H1 (cell line): ENCODE measurements at regions not wholly inside any gene's neighbourhood (a gene's known extent, or its start where the extent isn't known, plus 50 kb on each side); places are given as distances from the start of the nearest gene placed in this dataset.

Experiments used
- CTCF ChIA-PET: fragments of 300-600 bp; sonication (Branson Sonifier 250); formaldehyde crosslinking; loops from one replicate; lab custom pipeline; 2021; ENCODE audit not compliant: partially characterized antibody; lab: Charles Lee
- POLR2A ChIA-PET: fragments of 300-600 bp; sonication (Branson Sonifier 250); formaldehyde crosslinking; loops from one replicate; lab custom pipeline; 2021; ENCODE audit warnings: inconsistent platforms; ENCODE audit not compliant: partially characterized antibody; lab: Charles Lee
- DNase-seq, 2 experiments: peaks; one replicate each; pipeline versions ENCODE4 v3.0.0 to v3.0.0-alpha.2; 2010 to 2022; ENCODE audit warnings: low spot score in 2 of 2, low read depth in 1 of 2, mixed read lengths in 1 of 2
- FAIRE-seq: peaks from 2 replicates; lab custom pipeline; 2011; peaks lifted over from hg19 to GRCh38; lab: Jason Lieb, UNC
- H2AFZ ChIP-seq: 2 replicates; pipeline ENCODE4 v1.8.1; 2012; ENCODE audit warnings: low read length, inconsistent platforms
- H2AK5ac ChIP-seq: 2 replicates; pipeline ENCODE4 v1.6.1; 2013; ENCODE audit warnings: low read depth, low read length
- H2BK120ac ChIP-seq: replicated peaks from 2 replicates; pipeline ENCODE3; 2013; ENCODE audit warnings: low read depth, low read length, inconsistent platforms
- H2BK12ac ChIP-seq: 2 replicates; pipeline ENCODE4 v1.6.1; 2013; ENCODE audit warnings: low read depth, low read length
- H2BK15ac ChIP-seq: 2 replicates; pipeline ENCODE4 v1.6.1; 2013; ENCODE audit warnings: low read length
- H2BK20ac ChIP-seq: 2 replicates; pipeline ENCODE4 v1.6.1; 2013; ENCODE audit warnings: low read length
- H2BK5ac ChIP-seq: 2 replicates; pipeline ENCODE4 v1.6.1; 2013; ENCODE audit warnings: low read depth, low read length
- H3K14ac ChIP-seq: 2 replicates; pipeline ENCODE4 v1.6.1; 2013; ENCODE audit warnings: inconsistent platforms; ENCODE audit not compliant: insufficient read length
- H3K18ac ChIP-seq: 2 replicates; pipeline ENCODE4 v1.6.1; 2013; ENCODE audit warnings: low read length; ENCODE audit errors: extremely low read depth
- H3K23ac ChIP-seq: 2 replicates; pipeline ENCODE4 v1.6.1; 2013; ENCODE audit warnings: inconsistent platforms; ENCODE audit not compliant: insufficient read length
- H3K23me2 ChIP-seq: 2 replicates; pipeline ENCODE4 v1.6.1; 2013; ENCODE audit warnings: low read depth, low read length
- H3K27ac ChIP-seq: 2 replicates; pipeline ENCODE4 v1.6.1; 2011; ENCODE audit warnings: low read depth, low read length, inconsistent platforms
- H3K27me3 ChIP-seq, 4 experiments: replicated peaks in 1 of 4; 1 replicate in 1 of 4; 2 replicates in 3 of 4; pipeline versions ENCODE4 v1.6.1 to v1.8.1; 2011 to 2013; ENCODE audit warnings: low read length in 3 of 4, mild to moderate bottlenecking in 3 of 4, inconsistent platforms in 2 of 4, mixed read lengths in 2 of 4, moderate library complexity in 1 of 4; ENCODE audit not compliant: control insufficient read depth in 3 of 4, insufficient read depth in 3 of 4; ENCODE audit errors: extremely low read depth in 1 of 4
- H3K36me3 ChIP-seq, 4 experiments: 2 replicates each; pipeline versions ENCODE4 v1.6.1 to v1.8.1; 2011 to 2013; ENCODE audit warnings: mild to moderate bottlenecking in 4 of 4, low read length in 3 of 4, moderate library complexity in 2 of 4, control low read depth in 1 of 4, inconsistent platforms in 1 of 4; ENCODE audit not compliant: insufficient read depth in 4 of 4, control insufficient read depth in 2 of 4
- H3K4ac ChIP-seq: replicated peaks from 2 replicates; pipeline ENCODE3; 2013; ENCODE audit warnings: low read length, low read depth, mixed read lengths, inconsistent platforms; ENCODE audit not compliant: insufficient read length
- H3K4me1 ChIP-seq, 4 experiments: replicated peaks in 1 of 4; 1 replicate in 1 of 4; 2 replicates in 3 of 4; pipeline versions ENCODE4 v1.6.1 to v1.8.1; 2011 to 2013; ENCODE audit warnings: low read length in 3 of 4, inconsistent platforms in 2 of 4, mixed read lengths in 1 of 4; ENCODE audit not compliant: insufficient read depth in 4 of 4, control insufficient read depth in 3 of 4
- H3K4me2 ChIP-seq, 2 experiments: 2 replicates each; pipeline versions ENCODE4 v1.6.1 to v1.8.1; 2011 to 2013; ENCODE audit warnings: low read depth in 2 of 2, low read length in 2 of 2, control low read depth in 1 of 2, inconsistent platforms in 1 of 2, mild to moderate bottlenecking in 1 of 2; ENCODE audit not compliant: insufficient read depth in 1 of 2
- H3K4me3 ChIP-seq, 4 experiments: fragments of 200-600, 300-600 bp in 1 of 4; sonication (generic), shearing (Covaris generic), sonication (Bioruptor Twin) in 1 of 4; 2 replicates each; pipeline versions ENCODE4 v1.5.1 to v1.8.1; 2011 to 2016; ENCODE audit warnings: low read length in 4 of 4, low read depth in 3 of 4, control low read depth in 2 of 4, inconsistent platforms in 2 of 4, mild to moderate bottlenecking in 2 of 4, mixed read lengths in 1 of 4, moderate library complexity in 1 of 4; ENCODE audit not compliant: insufficient read depth in 2 of 4; ENCODE audit errors: extremely low read depth in 1 of 4
- H3K56ac ChIP-seq: replicated peaks from 2 replicates; pipeline ENCODE3; 2013; ENCODE audit warnings: low read depth, mild to moderate bottlenecking, mixed read lengths, low read length, inconsistent platforms; ENCODE audit not compliant: insufficient read length
- H3K79me1 ChIP-seq: 2 replicates; pipeline ENCODE4 v1.6.1; 2013; ENCODE audit warnings: low read depth, low read length, control low read depth
- H3K79me2 ChIP-seq, 2 experiments: 2 replicates each; pipeline versions ENCODE4 v1.6.1 to v1.8.1; 2012 to 2013; ENCODE audit warnings: low read length in 2 of 2, mild to moderate bottlenecking in 2 of 2, inconsistent platforms in 1 of 2; ENCODE audit not compliant: insufficient read depth in 2 of 2, control insufficient read depth in 1 of 2
- H3K9ac ChIP-seq, 4 experiments: replicated peaks in 1 of 4; 1 replicate in 1 of 4; 2 replicates in 3 of 4; pipeline versions ENCODE4 v1.6.1 to v1.8.1; 2011 to 2013; ENCODE audit warnings: low read depth in 3 of 4, low read length in 3 of 4, control low read depth in 2 of 4, mild to moderate bottlenecking in 2 of 4, moderate library complexity in 2 of 4, inconsistent platforms in 1 of 4; ENCODE audit errors: extremely low read depth in 1 of 4
- H3K9me3 ChIP-seq, 2 experiments: 2 replicates each; pipeline versions ENCODE4 v1.6.1 to v1.8.1; 2012 to 2013; ENCODE audit warnings: mild to moderate bottlenecking in 2 of 2, moderate library complexity in 2 of 2, control low read depth in 1 of 2, inconsistent platforms in 1 of 2, low read depth in 1 of 2, low read length in 1 of 2, mixed read lengths in 1 of 2; ENCODE audit not compliant: insufficient read depth in 2 of 2
- H4K20me1 ChIP-seq, 2 experiments: replicated peaks in 1 of 2; 2 replicates each; pipeline versions ENCODE3 to v1.8.1; 2011 to 2013; ENCODE audit warnings: inconsistent platforms in 2 of 2, low read length in 2 of 2, mild to moderate bottlenecking in 1 of 2; ENCODE audit not compliant: insufficient read depth in 2 of 2, control insufficient read depth in 1 of 2
- H4K5ac ChIP-seq: 2 replicates; pipeline ENCODE4 v1.6.1; 2013; ENCODE audit warnings: low read length, low read depth, mixed read lengths, inconsistent platforms; ENCODE audit not compliant: insufficient read length
- H4K8ac ChIP-seq: 2 replicates; pipeline ENCODE4 v1.8.0; 2013; ENCODE audit warnings: mild to moderate bottlenecking, moderate library complexity, low read length, inconsistent platforms; ENCODE audit not compliant: insufficient read depth; ENCODE audit errors: extremely low read depth
- H4K91ac ChIP-seq: replicated peaks from 2 replicates; pipeline ENCODE3; 2013; ENCODE audit warnings: low read length, mixed read lengths, inconsistent platforms; ENCODE audit not compliant: insufficient read length
- CEBPB ChIP-seq: IDR thresholded peaks from 2 replicates; pipeline ENCODE4 v1.6.1; 2012; ENCODE audit warnings: low read depth, low read length
- NRF1 ChIP-seq: IDR thresholded peaks from 2 replicates; pipeline ENCODE4 v1.6.1; 2011; ENCODE audit warnings: mild to moderate bottlenecking, low read depth, low read length, improper control_type of control experiment
- RXRA ChIP-seq: IDR thresholded peaks from 2 replicates; pipeline ENCODE4 v1.6.1; 2011; ENCODE audit warnings: low read depth, mild to moderate bottlenecking, low read length, moderate library complexity; ENCODE audit not compliant: insufficient read depth
- SIN3A ChIP-seq, 2 experiments: IDR thresholded peaks in 1 of 2; conservative IDR thresholded peaks in 1 of 2; 2 replicates each; pipeline ENCODE4 v1.6.1; 2011 to 2012; ENCODE audit warnings: low read length in 2 of 2, improper control_type of control experiment in 1 of 2, low read depth in 1 of 2, mild to moderate bottlenecking in 1 of 2
- SP2 ChIP-seq: IDR thresholded peaks from 2 replicates; pipeline ENCODE4 v1.6.1; 2012; ENCODE audit warnings: mild to moderate bottlenecking, low read length, inconsistent platforms
- SRF ChIP-seq: IDR thresholded peaks from 2 replicates; pipeline ENCODE4 v1.6.1; 2011; ENCODE audit warnings: mild to moderate bottlenecking, low read depth, low read length, moderate library complexity
- TCF12 ChIP-seq: IDR thresholded peaks from 2 replicates; pipeline ENCODE4 v1.6.1; 2011; ENCODE audit warnings: low read depth, mild to moderate bottlenecking, low read length
- WGBS, 2 experiments: shearing (Covaris generic) in 1 of 2; methylation state at CpG; one replicate each; pipeline versions ENCODE4 v1.1.6 to v1.1.7; 2013 to 2015; ENCODE audit warnings: low lambda C conversion rate in 2 of 2, mixed read lengths in 2 of 2, inconsistent platforms in 1 of 2, low coverage in 1 of 2, missing lambda C conversion rate in 1 of 2; ENCODE audit not compliant: insufficient replicate concordance in 2 of 2, insufficient coverage in 1 of 2, insufficient read length in 1 of 2; ENCODE audit errors: extremely low coverage in 1 of 2, missing lambda C conversion rate in 1 of 2; 5-methylcytosine and 5-hydroxymethylcytosine counted together

DNA sequence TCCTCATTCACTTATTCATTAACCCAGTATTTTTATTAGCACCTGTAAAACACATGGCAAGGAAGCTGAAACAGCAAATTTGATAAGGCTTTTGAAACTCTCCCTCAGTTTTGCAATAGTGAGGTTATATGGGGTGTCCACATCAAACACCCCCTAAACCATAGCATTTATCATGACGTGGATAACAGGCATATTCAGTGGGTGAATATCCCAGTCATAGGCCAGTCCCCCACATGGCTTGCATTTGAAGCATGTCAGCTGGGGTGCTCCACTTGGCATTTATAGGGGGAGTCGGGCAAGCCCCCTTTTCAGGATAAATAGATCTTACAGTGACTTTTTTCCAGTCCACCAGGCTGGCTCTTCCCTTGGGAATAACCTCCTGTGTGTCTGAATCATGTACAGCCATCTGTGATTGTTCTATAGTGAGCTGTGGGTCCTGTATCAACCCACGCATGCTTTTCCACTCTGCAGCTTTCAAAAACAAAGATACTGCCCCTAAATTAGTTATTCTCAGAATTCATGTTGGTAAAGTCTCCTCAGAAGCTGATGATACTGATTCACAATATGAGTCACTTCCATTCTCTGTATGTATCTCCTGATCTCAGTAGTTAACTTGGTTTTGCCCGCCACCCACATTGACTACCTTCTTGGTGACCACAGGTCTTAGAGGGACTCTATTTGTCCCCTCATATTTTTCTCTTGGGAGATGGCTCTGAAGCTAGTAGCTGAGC lies 84.4 kb upstream of the SPIN1 start:
- FAIRE-seq, result no peak
- WGBS, 2 experiments, result 92% methylated on average over 4 of the region's 4 CpGs; no CpG with 5 or more reads in 1 of the 2 experiments
- CTCF ChIA-PET, result interaction anchor here (0.6 to 2.0 kb wide), 5 partner anchors 9 to 96 kb away, joined by 3 to 7 read pairs (median 3); no protein-coding TSS in a partner anchor
- no peak for TF ChIP-seq CEBPB
- TF ChIP-seq SRF, result no peak
- no peak for TF ChIP-seq SP2
- no peak for TF ChIP-seq SIN3A (conservative IDR thresholded peaks at IDR 0.05 in 1 of 2, IDR thresholded peaks at IDR 0.05 in 1 of 2; ENCODE audit: low read depth in 1 of 2, low read length in 2 of 2)
- TF ChIP-seq TCF12, result no peak
- TF ChIP-seq RXRA, result no peak
- no peak for TF ChIP-seq NRF1

More for the DNA sequence above, 84.4 kb upstream of the SPIN1 start:
- no peak overlapping the region for H2BK5ac ChIP-seq
- no peaks in the 10 kb centered on the region for H3K9me3 ChIP-seq
- H3K79me2 ChIP-seq, result no peaks in the 10 kb centered on the region
- H3K4me1 ChIP-seq, result no peaks in the 10 kb centered on the region
- H4K5ac ChIP-seq, result no peak overlapping the region
- H3K14ac ChIP-seq, result no peak overlapping the region
- H3K4ac ChIP-seq, result no peak overlapping the region
- no peaks in the 10 kb centered on the region for H3K27me3 ChIP-seq
- H4K20me1 ChIP-seq, result no peaks in the 10 kb centered on the region
- no peaks in the 10 kb centered on the region for H3K36me3 ChIP-seq
- H2BK15ac ChIP-seq, result no peak overlapping the region
- no peak overlapping the region for H3K4me3 ChIP-seq
- H4K8ac ChIP-seq, result no peak overlapping the region
- H3K56ac ChIP-seq, result no peak overlapping the region
- H2BK120ac ChIP-seq, result no peak overlapping the region
- H3K23ac ChIP-seq, result no peak overlapping the region
- H3K23me2 ChIP-seq, result no peaks in the 10 kb centered on the region
- POLR2A ChIA-PET, result interaction anchor here (0.6 kb wide), 1 partner anchor 10 kb away, joined by 3 read pairs; no protein-coding TSS in a partner anchor
- no peak overlapping the region for H3K18ac ChIP-seq
- no peak overlapping the region for H3K27ac ChIP-seq
- H2BK12ac ChIP-seq, result no peak overlapping the region
- no peak overlapping the region for H2BK20ac ChIP-seq
- H3K9ac ChIP-seq, result no peak overlapping the region
- no peak overlapping the region for H4K91ac ChIP-seq
- no peaks in the 10 kb centered on the region for H3K79me1 ChIP-seq
- no peak overlapping the region for H2AFZ ChIP-seq
- no peak for DNase-seq
- no peak overlapping the region for H2AK5ac ChIP-seq
- H3K4me2 ChIP-seq, result no peak overlapping the region
